Right hindlimb (tissue), 1 donor: ENCODE measurements at regions not wholly inside any gene's neighbourhood (a gene's known extent, or its start where the extent isn't known, plus 50 kb on each side); places are given as distances from the start of the nearest gene placed in this dataset.

Experiments
- DNase-seq: peaks from one replicate; pipeline ENCODE4 v3.0.0-alpha.2; 2018

DNA sequence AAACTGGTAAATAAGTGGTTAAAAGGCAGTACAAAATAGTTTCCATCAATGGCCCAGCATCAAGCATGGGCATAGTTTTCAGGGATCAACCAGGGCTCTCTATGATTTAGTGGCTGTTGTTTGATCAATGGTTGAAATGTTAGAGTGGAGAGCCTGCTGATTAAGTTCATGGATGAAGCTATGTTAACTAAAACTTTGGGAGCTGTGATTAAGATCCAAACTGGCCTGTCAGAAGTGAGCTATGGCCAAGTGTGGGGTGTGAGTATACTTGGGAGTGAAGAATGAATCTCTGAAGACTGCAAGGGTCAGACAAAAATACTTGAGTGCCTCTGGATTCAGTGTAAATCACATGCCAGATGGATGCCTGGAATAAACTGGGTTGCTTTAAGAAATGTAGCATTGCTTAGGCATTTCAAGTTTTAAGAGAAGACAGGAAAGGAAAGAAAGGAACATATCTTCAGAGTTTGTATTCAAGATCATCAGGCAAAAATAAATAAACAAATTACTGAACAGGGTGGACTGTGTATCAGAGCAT is 422.2 kb upstream of the ADAMTS9 start:
- DNase-seq, result no peak

DNA sequence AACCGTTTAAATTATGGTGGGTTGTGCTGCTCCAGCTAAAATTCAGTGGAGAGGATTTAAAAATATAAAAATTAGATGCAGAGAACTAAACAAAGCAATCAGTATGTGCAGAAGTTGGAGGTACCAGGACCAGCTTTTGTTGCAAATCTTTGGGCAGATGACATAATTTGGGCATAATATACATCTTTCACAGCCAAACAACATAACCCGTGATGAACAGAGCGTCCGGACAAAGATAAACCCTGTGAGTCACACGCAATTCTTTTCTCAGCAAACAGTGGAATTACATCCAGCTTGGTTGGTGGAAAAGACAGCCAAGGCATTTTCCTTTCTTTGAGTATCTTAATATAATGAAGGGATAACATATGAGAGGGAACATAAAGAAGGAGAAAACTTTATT is 419.4 kb upstream of the ADAMTS9 start:
- no peak for DNase-seq

DNA sequence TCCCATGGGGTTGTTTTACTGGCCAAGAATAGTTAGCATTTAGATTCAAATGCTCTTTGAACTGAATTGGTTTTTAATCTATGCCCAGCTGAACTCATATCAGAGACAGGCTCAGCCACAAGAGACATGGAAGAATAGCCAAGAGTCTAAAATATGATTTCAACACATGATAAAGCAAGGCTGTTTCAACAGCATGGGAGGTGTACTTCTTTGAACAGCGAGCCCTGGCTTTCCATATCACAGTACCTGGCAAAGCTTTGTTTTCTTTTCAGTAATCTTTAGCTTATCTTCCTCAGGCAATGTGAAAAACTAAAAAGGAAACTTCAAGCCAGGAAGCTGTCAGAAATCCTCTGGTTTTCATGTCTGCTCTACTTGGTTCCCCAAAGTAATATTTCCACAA is 413.6 kb upstream of the ADAMTS9 start:
- DNase-seq, result no peak

- DNase-seq, result no peak
These were observed 410.6 kb upstream of the ADAMTS9 start for GRCh38 chr3:65098400-65098799.

GRCh38 chr3:65096110-65096745 is 408.4 kb upstream of the ADAMTS9 start:
- DNase-seq, result no peak

- no peak for DNase-seq
These were observed 406.9 kb upstream of the ADAMTS9 start for GRCh38 chr3:65094723-65095122.

DNA sequence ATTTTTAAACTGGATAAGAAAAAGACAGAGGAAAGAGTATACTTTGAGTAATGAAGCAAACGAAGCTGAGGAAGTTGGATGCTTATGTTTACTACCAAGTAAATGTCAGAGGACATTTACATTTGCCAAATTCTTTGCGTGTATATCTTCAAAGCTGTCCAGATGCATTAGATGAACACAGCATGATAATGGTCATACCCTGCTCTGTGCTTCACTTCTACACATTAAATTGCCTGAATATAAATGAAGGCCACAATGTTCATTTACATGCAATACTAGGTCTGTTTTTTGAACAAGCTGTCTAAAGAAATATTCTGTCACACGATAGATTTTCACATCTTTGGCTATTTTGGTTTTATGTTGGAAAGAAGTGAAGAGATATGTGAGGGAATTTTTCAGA is 405.8 kb upstream of the ADAMTS9 start:
- DNase-seq, result no peak

DNA sequence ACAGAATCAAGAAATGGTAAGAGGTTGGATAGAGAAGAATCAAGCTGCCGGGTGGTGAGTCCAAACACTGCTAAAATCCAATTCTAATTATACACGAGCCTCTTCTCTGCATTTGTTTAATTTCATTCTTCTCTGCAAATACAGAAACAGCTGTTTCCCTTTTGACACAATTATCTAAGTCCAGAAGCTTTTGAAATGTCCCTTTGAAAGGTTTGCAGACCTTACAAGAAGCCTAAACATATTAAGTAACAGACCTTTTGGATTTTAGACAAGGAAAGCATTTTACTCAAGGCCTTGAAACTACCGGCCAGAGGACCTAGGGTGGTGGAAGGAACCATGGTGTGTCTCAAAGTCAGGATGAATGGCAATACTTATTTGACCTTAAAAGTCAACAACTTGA is 403.8 kb upstream of the ADAMTS9 start:
- no peak for DNase-seq

DNA sequence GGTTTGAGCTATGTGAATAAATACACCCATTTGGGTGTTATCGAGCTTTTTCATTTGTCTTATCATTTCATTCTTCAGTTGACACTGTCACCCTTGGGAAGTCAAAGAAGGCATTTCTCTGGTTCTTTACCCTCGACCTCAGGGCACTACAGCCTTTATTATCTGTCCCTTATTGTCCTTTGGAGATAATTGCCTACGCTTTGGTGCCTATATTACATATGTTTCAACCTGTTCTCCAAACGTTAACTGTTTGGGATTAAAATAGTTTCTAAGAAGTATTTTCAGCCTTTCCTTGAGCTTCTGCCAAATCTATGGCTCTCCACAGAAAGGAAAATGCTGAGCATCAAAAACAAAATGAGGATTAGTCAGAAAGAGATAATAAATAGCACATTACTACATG is 395.4 kb upstream of the ADAMTS9 start:
- no peak for DNase-seq

- no peak for DNase-seq
These were observed 393.7 kb upstream of the ADAMTS9 start for GRCh38 chr3:65081536-65081935.

GRCh38 chr3:65080432-65080831 is 392.6 kb upstream of the ADAMTS9 start:
- no peak for DNase-seq

GRCh38 chr3:65079560-65079959 is 391.8 kb upstream of the ADAMTS9 start:
- DNase-seq, result no peak

DNA sequence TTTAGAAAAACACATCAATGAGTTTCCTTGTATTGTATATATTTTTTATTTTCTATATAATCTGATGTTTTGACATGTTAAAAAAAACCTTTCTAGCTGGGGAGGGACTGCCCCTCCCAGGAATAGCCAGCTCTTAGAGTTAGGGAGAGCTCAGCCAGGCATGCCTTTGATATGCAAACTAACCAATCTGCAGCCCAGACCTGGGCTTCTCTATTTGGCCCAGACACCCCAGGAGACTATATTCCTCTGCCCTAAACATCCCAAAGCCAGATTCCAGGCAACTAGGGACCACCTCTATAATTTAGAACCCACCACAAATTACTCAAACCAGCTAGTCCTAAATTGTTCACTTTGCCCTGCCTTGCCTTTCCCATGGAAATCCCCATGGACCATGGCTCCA is 390.9 kb upstream of the ADAMTS9 start:
- no peak for DNase-seq

DNA sequence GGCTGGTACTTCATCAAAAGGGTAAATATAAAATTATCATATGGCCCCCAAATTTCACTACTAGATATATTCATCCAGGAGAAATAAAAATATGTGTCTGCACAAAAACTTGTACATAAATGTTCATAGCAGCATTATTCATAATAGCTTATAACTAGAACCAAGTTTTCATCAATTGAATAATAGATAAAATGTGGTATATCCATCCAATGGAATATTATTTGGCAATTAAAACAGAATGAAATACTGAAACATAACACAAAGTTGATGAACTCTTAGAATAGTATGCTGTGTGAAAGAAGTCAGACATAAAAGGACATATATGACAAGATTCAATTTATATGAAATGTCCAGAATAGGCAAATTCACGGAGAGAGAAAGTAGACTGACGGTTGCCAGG is 389.3 kb upstream of the ADAMTS9 start:
- DNase-seq, result no peak

DNA sequence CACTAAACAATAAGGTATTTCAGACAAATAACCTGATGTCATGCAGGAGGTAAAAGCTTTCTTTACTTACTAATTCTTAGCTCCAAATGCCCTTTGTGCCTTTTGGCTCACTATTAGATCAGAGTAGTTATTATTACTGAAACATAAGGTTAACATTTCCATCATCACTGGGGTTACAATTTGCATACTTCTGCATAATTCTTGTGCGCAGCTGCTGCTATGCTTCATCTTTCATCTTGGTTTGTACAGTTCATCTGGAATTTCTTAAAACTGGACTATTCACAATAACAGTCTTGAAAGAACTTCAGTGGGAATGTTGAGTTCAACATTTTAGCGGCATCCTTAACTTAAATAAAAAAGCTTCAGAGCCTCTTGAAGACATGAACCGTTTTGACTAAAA is 383.2 kb upstream of the ADAMTS9 start:
- DNase-seq, result no peak

GRCh38 chr3:65060904-65061303 is 373.1 kb upstream of the ADAMTS9 start:
- no peak for DNase-seq

GRCh38 chr3:65052101-65052500 is 364.3 kb upstream of the ADAMTS9 start:
- DNase-seq, result no peak

GRCh38 chr3:65048151-65048550 is 360.4 kb upstream of the ADAMTS9 start:
- no peak for DNase-seq

DNA sequence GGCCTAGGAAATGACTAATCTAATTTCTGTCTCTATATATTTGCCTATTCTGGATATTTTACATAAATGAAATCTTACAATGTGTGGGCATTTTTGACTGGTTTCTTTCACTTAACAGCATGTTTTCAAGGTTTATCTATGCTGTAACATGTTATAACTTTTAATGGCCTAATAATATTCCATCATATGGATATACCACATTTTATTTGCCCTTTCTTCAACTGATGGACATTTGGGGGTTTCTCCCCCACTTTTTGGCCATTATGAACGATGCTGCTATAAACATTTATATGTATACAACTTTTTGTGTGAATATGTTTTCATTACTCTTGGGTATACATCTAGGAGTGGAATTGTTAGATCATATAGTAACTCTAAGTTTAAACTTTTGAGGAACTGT is 357.3 kb upstream of the ADAMTS9 start:
- DNase-seq, result no peak

DNA sequence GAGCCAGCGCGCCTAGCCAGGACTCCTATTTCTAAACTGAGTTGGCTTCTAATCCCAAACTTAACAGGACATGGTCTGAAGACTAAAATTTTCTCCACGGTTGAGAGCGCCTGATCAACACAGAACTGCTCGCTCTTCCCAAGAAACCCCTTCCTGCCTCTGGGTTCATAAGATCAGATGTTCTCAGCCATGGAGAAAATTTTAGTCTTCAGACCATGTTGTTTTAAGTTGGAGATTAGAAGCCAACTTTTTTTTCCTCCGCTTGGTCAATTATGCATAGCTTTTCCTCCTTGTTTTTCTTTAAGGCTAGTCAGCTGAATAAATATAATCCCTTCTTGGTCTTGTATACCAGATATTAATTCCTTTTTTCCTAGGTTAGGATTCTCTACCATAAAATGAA is 356.6 kb upstream of the ADAMTS9 start:
- no peak for DNase-seq

DNA sequence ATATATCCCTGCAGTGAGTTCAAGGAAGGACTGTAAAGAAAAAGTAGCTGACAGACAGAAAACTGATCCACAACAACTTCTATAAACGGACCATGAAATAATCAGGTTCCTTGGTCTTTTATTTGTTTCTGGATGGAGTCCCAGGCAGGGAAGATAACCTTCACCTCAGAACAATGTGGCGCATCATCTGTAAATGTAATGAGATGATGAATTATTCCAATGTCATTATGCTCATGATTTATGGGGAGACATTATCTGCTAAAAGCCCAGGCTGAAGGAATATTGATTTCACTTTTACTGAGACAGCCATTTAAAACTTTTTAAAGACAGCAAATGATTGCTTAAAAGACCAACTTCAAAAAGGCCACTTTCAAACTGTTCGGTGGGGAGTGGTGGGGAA is 354.9 kb upstream of the ADAMTS9 start:
- DNase-seq, result no peak

GRCh38 chr3:65039754-65040210 is 352.0 kb upstream of the ADAMTS9 start:
- DNase-seq, result no peak

DNA sequence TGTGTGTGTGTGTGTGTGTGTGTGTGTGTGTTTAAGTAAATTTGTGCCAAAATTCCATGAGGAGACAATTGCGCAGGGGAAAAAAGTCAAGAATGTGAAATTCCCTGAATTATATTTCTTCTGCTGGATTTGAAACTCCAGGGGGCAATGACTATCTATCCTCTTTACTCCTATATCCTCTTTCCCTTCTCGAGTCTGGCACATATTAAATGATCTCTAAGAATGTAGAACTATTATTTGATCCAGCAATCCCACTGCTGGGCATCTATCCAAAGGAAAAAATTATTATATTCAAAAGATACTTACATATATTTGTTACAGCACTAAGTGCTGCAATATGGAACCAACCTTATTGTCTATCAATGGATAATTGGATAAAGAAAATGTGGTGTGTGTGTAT is 350.1 kb upstream of the ADAMTS9 start:
- DNase-seq, result no peak

GRCh38 chr3:65035246-65035645 is 347.4 kb upstream of the ADAMTS9 start:
- no peak for DNase-seq

GRCh38 chr3:65033576-65033975 is 345.8 kb upstream of the ADAMTS9 start:
- DNase-seq, result no peak
